ENCODE measurements at regions not wholly inside any gene's neighbourhood (a gene's known extent, or its start where the extent isn't known, plus 50 kb on each side); places are given as distances from the start of the nearest gene placed in this dataset.
"Not testable (repeated sequence)": the region's sequence is repeated elsewhere in the genome, so short reads cannot be mapped to it uniquely, and the experiment has no call there.

GRCh38 chr2:7438855-7439254 is 521.6 kb downstream of the RNF144A start:
- no peak for TF ChIP-seq CTCF (conservative IDR thresholded peaks at IDR 0.05; ENCODE audit: control insufficient read depth, insufficient read depth, low read depth, low read length)
- H3K4me3 ChIP-seq (ENCODE audit: control insufficient read depth, low read depth, low read length) = no peak overlapping the region
- no peak for DNase-seq (ENCODE audit: low read depth)

GRCh38 chr2:7440977-7441376 is 523.8 kb downstream of the RNF144A start:
- H3K4me3 ChIP-seq (ENCODE audit: control insufficient read depth, low read depth, low read length) = no peak overlapping the region
- no peak for DNase-seq (ENCODE audit: low read depth)
- no peak for TF ChIP-seq CTCF (conservative IDR thresholded peaks at IDR 0.05; ENCODE audit: control insufficient read depth, insufficient read depth, low read depth, low read length)

GRCh38 chr2:7441841-7442240 is 524.6 kb downstream of the RNF144A start:
- not testable (repeated sequence) for H3K4me3 ChIP-seq (ENCODE audit: control insufficient read depth, low read depth, low read length); DNase-seq (ENCODE audit: low read depth)

- TF ChIP-seq CTCF (conservative IDR thresholded peaks at IDR 0.05; ENCODE audit: control insufficient read depth, insufficient read depth, low read depth, low read length) = no peak
- DNase-seq (ENCODE audit: low read depth) = no peak
- H3K4me3 ChIP-seq (ENCODE audit: control insufficient read depth, low read depth, low read length) = no peak overlapping the region
Measured at GRCh38 chr2:7444626-7445025, 527.4 kb downstream of the RNF144A start.

GRCh38 chr2:7448578-7449264 is 531.5 kb downstream of the RNF144A start:
- no peak for DNase-seq (ENCODE audit: low read depth)
- TF ChIP-seq CTCF (conservative IDR thresholded peaks at IDR 0.05; ENCODE audit: control insufficient read depth, insufficient read depth, low read depth, low read length) = no peak
- no peak overlapping the region for H3K4me3 ChIP-seq (ENCODE audit: control insufficient read depth, low read depth, low read length)

- no peak for TF ChIP-seq CTCF (conservative IDR thresholded peaks at IDR 0.05; ENCODE audit: control insufficient read depth, insufficient read depth, low read depth, low read length)
- no peak for DNase-seq (ENCODE audit: low read depth)
- no peak overlapping the region for H3K4me3 ChIP-seq (ENCODE audit: control insufficient read depth, low read depth, low read length)
Measured at GRCh38 chr2:7449298-7449697, 532.1 kb downstream of the RNF144A start.

- no peak for DNase-seq (ENCODE audit: low read depth)
- no peak for TF ChIP-seq CTCF (conservative IDR thresholded peaks at IDR 0.05; ENCODE audit: control insufficient read depth, insufficient read depth, low read depth, low read length)
Measured at GRCh38 chr2:7450188-7450832, 533.1 kb downstream of the RNF144A start.

More at GRCh38 chr2:7450188-7450832, 533.1 kb downstream of the RNF144A start:
- H3K4me3 ChIP-seq (ENCODE audit: control insufficient read depth, low read depth, low read length) = no peak overlapping the region

All from fibroblast of mammary gland (primary cell).